HG02970 (cell line): ENCODE measurements at regions not wholly inside any gene's neighbourhood (a gene's known extent, or its start where the extent isn't known, plus 50 kb on each side); places are given as distances from the start of the nearest gene placed in this dataset.
"Not testable (repeated sequence)": the region's sequence is repeated elsewhere in the genome, so short reads cannot be mapped to it uniquely, and the experiment has no call there.

Source experiments
- ATAC-seq: cut with Tn5 transposase; IDR thresholded peaks from one replicate; pipeline ENCODE4 v1.9.1; 2021; ENCODE audit warnings: mild to moderate bottlenecking, moderate library complexity, moderate number of reproducible peaks; ENCODE audit not compliant: unreplicated experiment, low FRiP score

DNA sequence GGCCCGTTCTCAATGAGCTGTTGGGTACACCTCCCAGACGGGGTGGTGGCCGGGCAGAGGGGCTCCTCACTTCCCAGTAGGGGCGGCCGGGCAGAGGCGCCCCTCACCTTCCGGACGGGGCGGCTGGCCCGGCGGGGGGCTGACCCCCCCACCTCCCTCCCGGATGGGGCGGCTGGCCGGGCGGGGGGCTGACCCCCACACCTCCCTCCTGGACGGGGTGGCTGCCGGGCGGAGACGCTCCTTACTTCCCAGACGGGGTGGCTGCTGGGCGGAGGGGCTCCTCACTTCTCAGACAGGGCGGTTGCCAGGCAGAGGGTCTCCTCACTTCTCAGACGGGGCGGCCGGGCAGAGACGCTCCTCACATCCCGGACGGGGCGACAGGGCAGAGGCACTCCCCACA lies 644.7 kb upstream of the KCNMB2 start:
- ATAC-seq = not testable (repeated sequence)

DNA sequence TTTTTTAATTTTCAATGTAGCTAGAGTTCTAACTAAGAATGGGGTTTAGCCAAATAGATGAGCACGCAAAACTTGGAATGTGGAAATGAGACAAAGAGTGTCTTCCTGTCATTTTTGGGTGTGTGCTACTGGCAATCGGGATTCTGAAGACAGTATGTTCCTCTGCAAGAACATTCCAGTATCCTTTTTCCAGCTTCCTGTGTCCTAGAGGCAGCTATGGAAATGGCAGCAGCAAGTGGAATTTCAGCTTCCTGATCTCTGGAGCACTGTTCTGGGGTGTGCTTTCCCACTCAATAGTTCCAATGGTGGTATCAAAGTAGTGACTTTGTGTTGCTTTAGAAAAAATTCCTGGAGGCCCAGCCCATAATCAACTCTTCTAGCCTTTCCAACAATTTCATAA lies 642.9 kb upstream of the KCNMB2 start:
- no peak for ATAC-seq

GRCh38 chr3:177894081-177894728 lies 642.0 kb upstream of the KCNMB2 start:
- no peak for ATAC-seq

- no peak for ATAC-seq
Observed at GRCh38 chr3:177898185-177898584, 638.1 kb upstream of the KCNMB2 start.

- ATAC-seq = no peak
Observed at GRCh38 chr3:177899275-177900067, 636.8 kb upstream of the KCNMB2 start.

DNA sequence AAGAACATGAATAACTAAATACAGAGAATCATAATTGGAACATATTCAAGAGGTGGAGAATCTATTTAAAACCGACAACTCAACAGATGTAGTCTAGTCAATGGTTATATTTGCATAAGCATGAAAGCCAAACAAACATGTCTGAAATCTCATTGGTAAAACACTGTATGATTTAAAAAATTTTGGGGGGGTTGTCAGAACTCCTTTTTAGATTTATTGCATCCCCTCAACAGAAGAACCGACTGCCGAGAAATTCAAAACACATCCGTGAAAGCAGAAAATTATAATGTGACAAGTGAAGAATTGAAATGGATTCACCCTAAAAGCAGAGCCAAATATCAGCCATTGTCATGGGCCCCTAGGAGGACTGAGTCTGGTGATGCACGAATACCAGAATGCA lies 633.4 kb upstream of the KCNMB2 start:
- ATAC-seq = no peak

GRCh38 chr3:177904621-177905020 lies 631.6 kb upstream of the KCNMB2 start:
- no peak for ATAC-seq

DNA sequence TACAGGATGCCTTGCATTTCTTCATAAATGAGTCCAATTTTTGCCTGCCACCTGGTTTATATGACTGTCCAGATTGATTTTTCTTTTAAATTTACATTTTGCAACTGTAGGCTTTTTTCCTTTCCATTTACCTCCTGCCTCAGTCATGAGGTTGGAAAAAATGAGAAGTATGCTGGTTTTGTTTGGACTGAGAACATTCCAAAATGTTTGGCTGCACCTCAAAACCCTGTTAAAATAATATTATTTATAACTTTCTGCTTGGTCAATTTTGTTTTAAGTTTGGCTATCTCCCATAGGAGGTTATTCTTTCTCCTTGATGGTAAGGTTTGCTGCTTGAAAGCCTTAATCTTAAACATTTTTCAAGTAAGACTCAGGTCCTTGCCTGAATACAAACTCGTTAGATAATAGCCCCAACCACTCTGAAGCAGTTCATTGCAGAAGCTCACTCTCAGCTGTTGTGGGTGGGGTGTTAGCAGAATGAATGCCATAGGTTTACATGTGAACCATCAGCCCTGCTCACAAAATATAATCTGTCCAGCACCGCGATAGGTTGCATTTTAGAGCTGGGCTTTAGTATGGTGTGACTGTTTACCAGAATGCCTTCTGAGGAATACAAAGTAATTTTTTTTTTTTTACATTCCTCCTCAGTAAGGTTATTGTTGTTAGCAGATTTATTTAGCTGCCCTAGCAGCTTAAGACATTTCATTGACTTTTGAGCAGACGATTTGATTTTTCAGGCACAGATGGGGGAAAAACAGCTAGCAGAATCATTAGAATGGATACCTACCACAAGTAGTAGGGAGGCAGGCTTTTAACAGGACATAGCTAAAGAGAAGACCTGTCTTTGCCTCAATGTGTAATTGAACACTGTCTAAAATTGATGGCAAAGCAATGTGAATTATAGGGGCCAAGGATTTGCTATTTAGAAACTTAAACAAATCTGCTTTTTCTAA lies 630.8 kb upstream of the KCNMB2 start:
- no peak for ATAC-seq

- ATAC-seq = no peak
Observed at GRCh38 chr3:177906126-177906511, 630.1 kb upstream of the KCNMB2 start.

DNA sequence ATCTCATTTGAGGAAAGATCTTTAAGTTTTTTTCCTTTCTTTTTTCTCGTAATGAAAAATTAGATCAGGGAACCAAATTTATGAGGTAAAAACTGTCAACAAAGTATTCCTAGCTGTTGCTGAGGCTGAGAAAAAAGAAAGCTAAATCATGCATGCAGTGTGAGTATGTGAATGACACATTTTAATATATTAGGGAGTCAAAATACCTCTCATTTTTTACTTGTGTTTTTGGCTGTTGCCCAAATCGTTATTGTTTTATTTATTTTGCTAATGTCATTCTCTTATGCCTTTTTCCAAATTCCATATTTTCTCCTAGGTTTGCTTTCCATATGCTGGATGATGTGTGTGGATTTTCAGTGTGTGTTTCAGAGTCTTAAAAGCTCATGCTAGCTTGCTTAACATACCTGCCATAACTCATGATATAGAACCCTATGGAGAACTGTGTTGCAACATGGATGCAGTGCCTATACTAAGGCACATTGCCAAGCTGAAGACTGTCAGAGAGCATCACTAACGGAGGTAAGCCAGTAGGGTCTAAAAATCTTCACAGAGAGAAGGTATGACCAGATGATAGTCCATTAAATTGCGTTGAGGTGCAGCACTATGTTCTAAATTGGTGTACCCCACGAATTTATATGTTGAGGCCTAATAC lies 629.5 kb upstream of the KCNMB2 start:
- ATAC-seq = no peak

DNA sequence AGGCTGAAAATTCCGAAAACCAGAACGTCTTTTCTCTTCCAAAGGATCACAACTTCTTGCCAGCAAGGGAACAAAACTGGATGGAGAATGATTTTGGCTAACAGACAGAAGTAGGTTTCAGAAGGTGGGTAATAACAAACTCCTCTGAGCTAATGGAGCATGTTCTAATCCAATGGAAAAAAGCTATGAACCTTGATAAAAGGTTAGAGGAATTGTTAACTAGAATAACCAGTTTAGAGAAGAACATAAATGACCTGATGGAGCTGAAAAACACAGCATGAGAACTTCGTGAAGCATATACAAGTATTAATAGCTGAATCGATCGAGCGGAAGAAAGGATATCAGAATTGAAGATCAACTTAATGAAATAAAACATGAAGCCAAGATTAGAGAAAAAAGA lies 626.7 kb upstream of the KCNMB2 start:
- ATAC-seq = not testable (repeated sequence)

- no peak for ATAC-seq
Observed at GRCh38 chr3:177914224-177914623, 622.0 kb upstream of the KCNMB2 start.

GRCh38 chr3:177916461-177916860 lies 619.8 kb upstream of the KCNMB2 start:
- ATAC-seq = no peak

GRCh38 chr3:177917234-177917861 lies 618.9 kb upstream of the KCNMB2 start:
- no peak for ATAC-seq

DNA sequence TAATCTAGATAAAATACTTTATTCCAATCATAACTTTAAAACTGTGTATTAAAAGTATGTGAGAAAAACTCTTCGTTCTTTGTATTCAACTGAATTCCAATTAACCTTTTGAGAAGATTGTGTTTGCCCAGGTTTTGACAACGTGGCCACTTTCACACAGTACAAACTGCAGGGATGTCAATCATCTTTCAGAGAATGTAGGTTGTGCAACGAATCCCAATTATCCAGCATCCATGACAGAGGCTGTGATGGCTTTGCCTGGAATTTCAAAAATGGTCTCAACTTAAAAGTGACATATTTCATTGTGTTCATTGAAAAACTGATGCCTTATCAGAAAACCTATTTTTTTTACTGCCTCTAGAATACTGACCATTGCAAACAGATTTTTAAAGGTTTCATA lies 615.1 kb upstream of the KCNMB2 start:
- no peak for ATAC-seq

DNA sequence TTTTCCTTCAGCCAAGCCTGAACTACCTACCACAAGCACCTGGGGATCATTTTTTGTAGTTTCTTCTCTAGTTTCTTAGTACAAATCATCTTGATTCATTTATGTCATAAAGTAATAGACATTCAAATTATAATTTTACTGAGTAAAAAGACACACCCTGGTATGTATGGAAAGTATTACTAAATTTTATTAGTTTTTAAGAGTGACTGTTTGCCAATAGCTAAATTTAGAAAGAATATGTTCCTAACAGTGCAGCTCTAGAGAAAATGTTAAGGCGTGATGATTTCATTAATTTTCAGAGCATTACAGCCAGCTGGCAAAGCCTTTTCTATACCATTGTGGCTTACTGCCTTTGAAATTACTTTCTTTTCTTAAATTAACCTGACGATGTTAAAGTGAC lies 612.0 kb upstream of the KCNMB2 start:
- ATAC-seq = no peak

GRCh38 chr3:177928172-177928873 lies 607.9 kb upstream of the KCNMB2 start:
- ATAC-seq = peak; percentile 80

GRCh38 chr3:177929310-177929709 lies 606.9 kb upstream of the KCNMB2 start:
- no peak for ATAC-seq

GRCh38 chr3:177930771-177931170 lies 605.5 kb upstream of the KCNMB2 start:
- ATAC-seq = no peak
